ENCODE measurements at regions not wholly inside any gene's neighbourhood (a gene's known extent, or its start where the extent isn't known, plus 50 kb on each side); places are given as distances from the start of the nearest gene placed in this dataset.
"Not testable (repeated sequence)": the region's sequence is repeated elsewhere in the genome, so short reads cannot be mapped to it uniquely, and the experiment has no call there.

GRCh38 chr4:42284030-42284429, 113.3 kb upstream of the SHISA3 start:
- no peak for DNase-seq (ENCODE audit: low spot score)

DNA sequence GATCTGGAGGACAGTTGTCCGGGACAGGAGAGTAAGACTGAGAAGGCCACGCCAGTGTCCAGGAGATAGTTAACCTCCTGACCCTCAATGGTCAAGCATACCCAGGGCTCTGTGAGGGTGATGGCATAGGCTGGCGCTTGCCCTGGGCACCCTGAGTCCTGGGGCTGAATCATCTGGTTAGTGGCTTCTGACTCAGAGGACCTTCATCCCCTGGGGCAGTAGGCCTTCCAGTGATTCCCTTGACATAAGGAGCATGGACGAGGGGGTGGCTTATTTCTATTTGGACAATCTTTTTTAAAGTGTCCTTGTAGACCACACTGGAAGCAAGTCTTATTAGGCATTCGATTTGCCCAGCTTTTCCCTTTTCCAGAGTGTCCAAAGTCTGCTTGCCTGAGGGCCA, 108.4 kb upstream of the SHISA3 start:
- DNase-seq (ENCODE audit: low spot score): not testable (repeated sequence)

DNA sequence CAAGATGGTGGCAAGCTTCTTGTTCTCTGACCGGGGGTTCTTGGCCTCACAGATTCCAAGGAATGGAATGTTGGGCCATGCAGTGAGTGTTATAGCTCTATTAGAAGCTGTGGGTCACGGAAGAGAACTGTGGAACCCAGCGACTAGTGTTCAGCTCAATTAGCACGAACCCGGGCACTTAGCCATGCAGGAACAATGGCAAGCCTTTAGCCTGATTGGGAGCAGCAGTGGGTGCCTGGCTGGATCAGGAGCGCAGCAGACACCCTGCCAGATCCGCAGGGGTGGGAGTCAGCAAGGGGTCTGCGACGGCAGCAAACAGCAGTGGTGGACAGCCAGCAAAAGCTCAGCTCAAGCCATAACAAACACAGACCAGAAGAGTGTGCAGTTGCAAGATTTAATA, 105.1 kb upstream of the SHISA3 start:
- DNase-seq (ENCODE audit: low spot score): not testable (repeated sequence)

DNA sequence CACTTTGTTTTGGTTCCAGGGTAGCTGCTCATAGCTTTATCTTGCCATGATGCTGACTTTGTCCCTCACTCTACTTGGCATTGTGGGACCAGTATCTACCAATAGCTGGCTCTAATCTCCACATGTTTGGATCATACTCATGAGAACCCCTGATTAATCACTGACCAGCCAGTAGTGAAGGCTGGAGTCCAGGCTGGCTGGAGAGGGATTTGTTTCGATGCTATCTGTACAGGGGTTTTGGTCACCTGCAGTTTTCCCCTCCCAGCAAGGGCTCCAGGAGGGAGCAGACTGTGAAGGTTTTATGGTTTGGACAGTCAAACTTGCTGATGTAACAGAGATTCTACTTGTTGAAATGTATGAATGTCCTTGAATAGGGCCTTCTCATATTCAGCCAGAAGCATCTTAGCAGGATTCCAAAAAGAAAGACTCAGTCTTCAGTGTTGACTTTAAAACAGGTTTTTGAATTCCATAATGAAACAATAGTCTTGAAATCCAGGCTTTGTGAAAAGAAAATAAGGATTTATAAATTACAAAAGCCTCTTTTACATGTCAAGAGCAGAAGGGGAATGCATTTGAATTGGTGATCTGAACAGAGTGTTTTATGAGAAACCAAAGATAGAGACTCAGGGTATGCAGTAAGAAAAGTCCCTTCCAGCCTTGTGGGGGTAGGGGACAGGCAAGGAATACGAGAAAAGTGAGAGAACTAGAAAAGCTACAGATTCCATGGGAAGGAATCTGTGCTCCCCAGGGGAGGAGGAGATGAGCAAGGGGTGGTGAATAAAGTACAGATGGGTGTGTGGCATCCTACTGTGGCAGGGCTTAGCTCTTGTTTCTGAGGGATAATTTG, 103.1 kb upstream of the SHISA3 start:
- DNase-seq (ENCODE audit: low spot score): no peak

- no peak for DNase-seq (ENCODE audit: low spot score)
Measured at GRCh38 chr4:42296196-42296595, 101.1 kb upstream of the SHISA3 start.

- no peak for DNase-seq (ENCODE audit: low spot score)
Measured at GRCh38 chr4:42302348-42302747, 94.9 kb upstream of the SHISA3 start.

- DNase-seq (ENCODE audit: low spot score): no peak
Measured at GRCh38 chr4:42306221-42307109, 90.8 kb upstream of the SHISA3 start.

DNA sequence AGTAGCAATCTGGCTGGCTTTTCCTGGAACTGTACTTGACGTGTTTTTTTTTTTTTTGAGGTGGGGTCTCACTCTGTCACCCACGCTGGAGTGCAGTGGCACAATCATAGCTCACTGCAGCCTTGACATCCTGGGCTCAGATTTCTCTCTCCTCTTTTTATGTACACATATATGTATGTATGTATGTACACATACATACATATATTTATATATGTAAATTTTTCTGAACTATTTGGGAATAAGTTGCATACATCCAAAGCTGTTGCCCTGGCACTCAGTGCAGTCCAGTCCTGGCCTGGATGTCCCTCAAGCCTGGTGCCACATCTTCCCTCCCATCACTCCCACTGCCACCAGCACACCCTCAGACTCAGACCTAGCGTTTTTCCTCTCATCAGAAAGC, 89.0 kb upstream of the SHISA3 start:
- no peak for DNase-seq (ENCODE audit: low spot score)

- DNase-seq (ENCODE audit: low spot score): no peak
Measured at GRCh38 chr4:42309361-42310260, 87.7 kb upstream of the SHISA3 start.

GRCh38 chr4:42310358-42310757, 86.9 kb upstream of the SHISA3 start:
- DNase-seq (ENCODE audit: low spot score): no peak

- no peak for DNase-seq (ENCODE audit: low spot score)
Measured at GRCh38 chr4:42310806-42311205, 86.5 kb upstream of the SHISA3 start.

DNA sequence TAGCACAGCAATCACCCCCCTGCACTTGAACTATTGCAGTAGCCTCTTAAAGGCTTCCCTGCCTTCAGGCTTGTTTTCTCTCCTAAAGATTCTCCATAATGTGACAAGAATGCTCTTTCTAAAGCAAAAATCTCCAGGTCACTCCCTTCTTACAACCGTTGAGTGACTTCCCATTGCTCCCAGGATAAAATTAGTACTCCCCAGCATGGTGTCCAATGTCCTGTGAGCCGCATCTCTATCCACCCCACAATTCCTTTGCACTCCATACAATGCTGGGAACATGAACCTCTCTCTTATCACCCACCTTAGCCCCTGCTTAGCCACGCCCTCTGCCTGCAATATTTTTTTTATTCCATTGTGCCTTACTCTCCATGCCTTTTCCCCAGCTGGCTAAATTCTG, 85.7 kb upstream of the SHISA3 start:
- no peak for DNase-seq (ENCODE audit: low spot score)

- not testable (repeated sequence) for DNase-seq (ENCODE audit: low spot score)
Measured at GRCh38 chr4:42313420-42313819, 83.9 kb upstream of the SHISA3 start.

- DNase-seq (ENCODE audit: low spot score): no peak
Measured at GRCh38 chr4:42313872-42314271, 83.4 kb upstream of the SHISA3 start.

GRCh38 chr4:42315231-42315630, 82.1 kb upstream of the SHISA3 start:
- DNase-seq (ENCODE audit: low spot score): no peak

- no peak for DNase-seq (ENCODE audit: low spot score)
Measured at GRCh38 chr4:42320822-42321388, 76.4 kb upstream of the SHISA3 start.

GRCh38 chr4:42326040-42326439, 71.2 kb upstream of the SHISA3 start:
- DNase-seq (ENCODE audit: low spot score): no peak

- no peak for DNase-seq (ENCODE audit: low spot score)
Measured at GRCh38 chr4:42326524-42326923, 70.8 kb upstream of the SHISA3 start.

- no peak for DNase-seq (ENCODE audit: low spot score)
Measured at GRCh38 chr4:42327323-42327722, 70.0 kb upstream of the SHISA3 start.

- DNase-seq (ENCODE audit: low spot score): no peak
Measured at GRCh38 chr4:42328978-42329377, 68.3 kb upstream of the SHISA3 start.

- DNase-seq (ENCODE audit: low spot score): no peak
Measured at GRCh38 chr4:42329421-42329820, 67.9 kb upstream of the SHISA3 start.
